T-cell (primary cell): ENCODE measurements at regions not wholly inside any gene's neighbourhood (a gene's known extent, or its start where the extent isn't known, plus 50 kb on each side); places are given as distances from the start of the nearest gene placed in this dataset.

ENCODE experiments used
- ATAC-seq, 4 experiments: fragments of 200-7000 bp in 3 of 4; fragments of 150-1000 bp in 1 of 4; cut with Tn5 transposase; replicated peaks in 1 of 4; 1 replicate in 3 of 4; 2 replicates in 1 of 4; pipeline ENCODE4 v1.10.0; 2021; ENCODE audit warnings: moderate library complexity in 3 of 4, mild to moderate bottlenecking in 2 of 4, moderate number of reproducible peaks in 1 of 4
- CTCF ChIA-PET, 2 donors: fragments of 300-600 bp; sonication (Branson Sonifier 250); formaldehyde crosslinking; loops; one replicate each; lab custom pipeline; 2022; ENCODE audit warnings: antibody characterized with exemption in 2 of 2; lab: Charles Lee
- POLR2A ChIA-PET, 2 donors: fragments of 300-600 bp; sonication (Branson Sonifier 250); formaldehyde crosslinking; loops; one replicate each; lab custom pipeline; 2022; ENCODE audit warnings: antibody characterized with exemption in 2 of 2; lab: Charles Lee
- DNase-seq, 35 experiments: peaks; one replicate each; pipeline versions ENCODE4 v3.0.0 to v3.0.0-alpha.2; 2013 to 2023
- H3K27ac ChIP-seq: one replicate; pipeline ENCODE4 v1.5.1; 2013; ENCODE audit warnings: low read length
- H3K27me3 ChIP-seq, 2 experiments: replicated peaks in 1 of 2; 1 replicate in 1 of 2; 2 replicates in 1 of 2; pipeline versions ENCODE4 v1.6.1 to v1.7.0; 2013; ENCODE audit warnings: low read length in 1 of 2, mixed read lengths in 1 of 2; ENCODE audit not compliant: control insufficient read depth in 2 of 2, insufficient read depth in 2 of 2; ENCODE audit errors: extremely low read depth in 1 of 2
- H3K36me3 ChIP-seq, 2 donors: 1 replicate in 1 of 2; 2 replicates in 1 of 2; pipeline versions ENCODE4 v1.6.1 to v1.7.0; 2013; ENCODE audit warnings: low read length in 1 of 2; ENCODE audit not compliant: control insufficient read depth in 2 of 2, insufficient read depth in 1 of 2; ENCODE audit errors: extremely low read depth in 1 of 2
- H3K4me1 ChIP-seq, 2 experiments: 1 replicate in 1 of 2; 2 replicates in 1 of 2; pipeline versions ENCODE4 v1.6.1 to v1.7.0; 2013; ENCODE audit warnings: low read length in 2 of 2, mixed read lengths in 1 of 2; ENCODE audit not compliant: insufficient read depth in 2 of 2, control insufficient read depth in 1 of 2; ENCODE audit errors: extremely low read depth in 1 of 2
- H3K4me3 ChIP-seq, 2 donors: 1 replicate in 1 of 2; 2 replicates in 1 of 2; pipeline versions ENCODE4 v1.5.1 to v1.7.0; 2013; ENCODE audit warnings: mild to moderate bottlenecking in 2 of 2, low read length in 1 of 2, moderate library complexity in 1 of 2; ENCODE audit not compliant: control insufficient read depth in 1 of 2; ENCODE audit errors: extremely low read depth in 1 of 2
- H3K9me3 ChIP-seq: 2 replicates; pipeline ENCODE4 v1.7.0; 2013
- H3K27ac Mint-ChIP-seq, 2 donors: one replicate each; pipeline ENCODE4 v1.8.0; 2020 to 2021; ENCODE audit warnings: mild to moderate bottlenecking in 2 of 2, mixed read lengths in 2 of 2
- H3K27me3 Mint-ChIP-seq, 2 donors: one replicate each; pipeline ENCODE4 v1.8.0; 2021 to 2022; ENCODE audit warnings: mixed read lengths in 2 of 2
- H3K36me3 Mint-ChIP-seq: one replicate; pipeline ENCODE4 v1.8.0; 2021; ENCODE audit warnings: mixed read lengths
- H3K4me1 Mint-ChIP-seq, 3 donors: one replicate each; pipeline ENCODE4 v1.8.0; 2020 to 2022; ENCODE audit warnings: mixed read lengths in 3 of 3, mild to moderate bottlenecking in 1 of 3
- H3K4me3 Mint-ChIP-seq, 3 donors: one replicate each; pipeline ENCODE4 v1.8.0; 2020 to 2022; ENCODE audit warnings: mild to moderate bottlenecking in 3 of 3, mixed read lengths in 3 of 3, moderate library complexity in 3 of 3
- H3K9me3 Mint-ChIP-seq, 3 donors: one replicate each; pipeline ENCODE4 v1.8.0; 2020 to 2022; ENCODE audit warnings: mixed read lengths in 3 of 3
- WGBS: methylation state at CpG from one replicate; pipeline ENCODE4 v1.1.5; 2013; ENCODE audit warnings: missing lambda C conversion rate; ENCODE audit not compliant: insufficient coverage; 5-methylcytosine and 5-hydroxymethylcytosine counted together

DNA sequence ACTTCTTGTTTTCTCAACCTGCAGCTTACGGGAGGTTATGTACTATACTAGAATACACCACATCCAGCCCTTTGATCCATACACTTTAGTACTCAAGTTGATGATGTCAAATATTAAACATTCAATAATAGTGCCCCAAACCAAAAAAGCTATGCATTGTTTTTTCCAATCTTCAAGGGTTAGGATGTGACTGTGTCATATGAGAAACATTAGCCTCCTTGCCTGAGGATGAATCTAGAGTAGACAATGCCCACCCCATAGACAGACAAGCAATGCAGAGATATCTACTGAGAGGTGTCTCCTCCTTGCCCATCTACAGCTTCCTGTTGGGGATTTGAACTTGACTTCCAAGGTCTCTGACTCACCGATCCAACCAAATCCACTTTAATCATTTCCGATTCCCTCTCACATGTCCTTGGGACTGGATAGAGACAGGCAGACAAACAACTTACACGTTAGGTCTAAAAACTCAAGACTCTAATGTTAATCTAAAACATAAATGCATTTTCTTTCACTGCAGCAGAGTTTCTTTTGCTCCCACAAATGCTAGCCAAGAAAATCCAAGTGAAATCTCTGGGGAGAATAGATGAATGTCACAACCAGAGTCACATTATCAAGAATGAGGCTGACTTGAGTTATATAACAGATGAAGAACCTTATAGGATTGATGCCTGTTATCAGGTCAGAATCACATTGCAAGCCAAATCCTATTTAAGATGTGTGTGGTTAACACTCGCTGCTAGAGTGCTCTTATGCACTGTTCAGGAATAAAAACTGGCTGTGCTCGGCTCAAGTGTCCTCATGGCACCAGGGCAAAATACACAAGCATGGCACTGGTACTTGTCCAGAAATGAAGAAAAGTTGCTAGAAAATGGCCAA, 75.5 kb upstream of the TNFAIP3 start:
- Histone ChIP-seq H3K36me3 (no peaks in the 10 kb centered on the region), H3K4me1 (peaks cover 17 to 25% of the 10 kb centered on the region in 2 experiments), H3K27me3 (no peaks in the 10 kb centered on the region), H3K9me3 (no peaks in the 10 kb centered on the region), H3K27ac (peak overlapping the region; percentile 17), H3K4me3 (no peak overlapping the region)
- Mint-ChIP-seq H3K27ac (peak overlapping the region; percentile 23 to 51), H3K4me3 (peak overlapping the region in 2 of 3 donors; percentile 28 to 48), H3K36me3 (no peaks in the 10 kb centered on the region), H3K4me1 (peaks cover 49 to 64% (median 57%) of the 10 kb centered on the region in 3 donors), H3K27me3 (no peaks in the 10 kb centered on the region), H3K9me3 (no peaks in the 10 kb centered on the region)
- peak in 1 of 4 experiments; percentile 26 for ATAC-seq
- no peak for DNase-seq
- 19% methylated on average over 2 of the region's 6 CpGs for whole genome bisulfite sequencing
- ChIA-PET POLR2A (interaction anchor here (0.5 to 1.6 kb wide), 9 partner anchors 8 to 84 kb away, joined by 3 to 9 read pairs (median 4); partner anchors contain the start of gene TNFAIP3 (in 1 of the 2)), CTCF (interaction anchor here in 1 of 2 donors (1.6 kb wide), 1 partner anchor 8 kb away, joined by 6 read pairs; no protein-coding TSS in a partner anchor)

DNA sequence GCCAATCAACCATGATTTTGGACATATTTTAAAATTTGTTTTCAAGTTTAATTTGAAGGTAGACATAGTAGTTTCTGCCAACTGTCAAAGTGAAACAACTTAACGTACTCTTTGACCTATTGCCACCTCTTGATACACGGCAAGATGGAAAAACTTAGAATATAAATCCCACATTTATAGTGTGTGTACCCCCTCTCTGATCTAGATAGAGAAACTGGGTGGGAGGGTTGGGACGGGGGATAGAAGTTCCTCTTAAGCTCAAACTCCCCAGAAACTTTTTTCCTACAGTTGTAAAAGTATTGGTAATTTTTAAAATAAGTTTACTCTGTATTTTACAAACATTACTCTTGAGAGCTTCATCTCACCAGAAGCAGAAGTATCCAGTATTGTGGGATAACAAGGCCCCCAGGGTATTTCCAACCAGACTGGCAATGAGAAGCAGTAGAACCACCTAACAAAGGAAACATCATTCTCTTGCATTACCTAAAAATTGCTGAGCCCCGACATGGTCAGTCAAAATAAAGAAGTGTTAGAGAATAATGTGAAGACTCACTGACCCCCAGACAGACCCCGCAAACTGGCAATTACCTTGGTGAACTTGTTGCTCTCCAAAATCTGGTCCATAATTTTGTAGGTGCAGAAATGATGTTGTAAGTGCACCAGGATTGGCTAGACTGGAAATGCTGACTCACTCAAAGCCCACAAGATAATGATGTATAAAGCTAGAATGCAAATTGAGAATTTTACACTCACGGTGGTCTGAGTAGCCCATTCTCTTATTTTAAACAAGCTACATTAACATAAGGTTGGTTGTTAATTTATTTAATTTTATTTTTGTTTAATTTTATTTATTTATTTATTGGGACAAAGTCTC, 74.7 kb upstream of the TNFAIP3 start:
- no peaks in the 10 kb centered on the region for H3K27me3 ChIP-seq
- WGBS: no CpG with 5 or more reads among the region's 6 CpGs
- peak overlapping the region; percentile 17 for H3K27ac ChIP-seq
- no peaks in the 10 kb centered on the region for H3K27me3 Mint-ChIP-seq
- H3K4me1 Mint-ChIP-seq: peaks cover 49 to 68% (median 57%) of the 10 kb centered on the region in 3 donors
- ATAC-seq (no peak), DNase-seq (peak in 1 of 35 experiments; percentile 37)
- H3K27ac Mint-ChIP-seq: peak overlapping the region; percentile 23 to 51
- no peaks in the 10 kb centered on the region for H3K9me3 Mint-ChIP-seq
- POLR2A ChIA-PET: interaction anchor here in 1 of 2 donors (0.5 to 1.4 kb wide), 4 partner anchors 31 to 77 kb away, joined by 3 to 6 read pairs (median 4); partner anchors contain the start of gene TNFAIP3
- H3K4me1 ChIP-seq: peaks cover 17 to 25% of the 10 kb centered on the region in 2 experiments
- H3K36me3 ChIP-seq: no peaks in the 10 kb centered on the region
- CTCF ChIA-PET: interaction anchor here in 1 of 2 donors (0.6 kb wide), 2 partner anchors 47 to 448 kb away, joined by 3 read pairs; no protein-coding TSS in a partner anchor
- H3K4me3 Mint-ChIP-seq: peak overlapping the region in 2 of 3 donors; percentile 28 to 48
- H3K4me3 ChIP-seq: no peak overlapping the region
- no peaks in the 10 kb centered on the region for H3K36me3 Mint-ChIP-seq
- H3K9me3 ChIP-seq: no peaks in the 10 kb centered on the region

GRCh38 chr6:137793805-137794515, 73.1 kb upstream of the TNFAIP3 start:
- H3K4me3 Mint-ChIP-seq: no peak overlapping the region
- H3K9me3 Mint-ChIP-seq: no peaks in the 10 kb centered on the region
- Histone ChIP-seq H3K36me3 (no peaks in the 10 kb centered on the region), H3K27me3 (no peaks in the 10 kb centered on the region), H3K4me3 (no peak overlapping the region), H3K4me1 (peaks cover 24 to 33% of the 10 kb centered on the region in 2 experiments), H3K27ac (no peak overlapping the region), H3K9me3 (no peaks in the 10 kb centered on the region)
- DNase-seq: no peak
- no peaks in the 10 kb centered on the region for H3K27me3 Mint-ChIP-seq
- peaks cover 63 to 78% (median 66%) of the 10 kb centered on the region in 3 donors for H3K4me1 Mint-ChIP-seq
- ATAC-seq: no peak
- H3K36me3 Mint-ChIP-seq: no peaks in the 10 kb centered on the region
- H3K27ac Mint-ChIP-seq: peak overlapping the region; percentile 11 to 71
- POLR2A ChIA-PET: interaction anchor here (0.6 to 1.2 kb wide), 3 partner anchors 31 to 93 kb away, joined by 3 to 4 read pairs (median 4); no protein-coding TSS in a partner anchor
- 100% methylated on average over 3 of the region's 8 CpGs for WGBS
- CTCF ChIA-PET: interaction anchor here (0.5 to 0.7 kb wide), 2 partner anchors 65 to 78 kb away, joined by 3 to 4 read pairs; no protein-coding TSS in a partner anchor

DNA sequence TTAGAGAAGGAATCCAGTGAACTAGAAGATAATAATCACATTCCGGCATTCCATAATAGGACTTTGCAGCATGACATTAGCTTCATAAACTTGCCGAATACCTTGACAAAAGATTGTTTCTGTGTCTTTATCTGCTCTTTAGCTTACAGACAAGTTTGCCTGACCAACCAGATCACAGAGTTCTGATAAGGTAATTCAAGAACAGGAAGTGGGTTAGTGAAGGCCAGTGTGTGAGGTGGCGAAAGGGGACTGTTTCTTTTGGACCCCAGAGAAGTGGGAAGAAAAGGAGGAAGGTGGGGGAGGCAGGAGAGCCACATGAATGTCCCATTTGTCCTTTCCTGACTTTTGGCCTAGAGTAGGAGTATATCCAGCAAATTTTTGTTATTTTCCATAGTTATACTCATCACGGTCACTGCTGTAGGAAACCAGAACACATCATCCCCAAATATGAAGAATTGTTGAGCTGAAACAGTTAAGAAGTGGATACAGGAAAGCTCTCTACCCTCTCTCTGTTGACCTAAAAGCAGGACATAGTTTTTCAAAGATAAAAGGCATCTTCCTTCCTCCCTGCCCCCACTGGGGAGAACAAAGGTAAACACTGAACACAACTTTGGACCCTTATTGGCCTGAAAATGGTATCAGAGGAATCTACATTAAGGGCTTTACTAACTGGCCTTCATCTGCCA, 72.4 kb upstream of the TNFAIP3 start:
- H3K9me3 Mint-ChIP-seq: no peaks in the 10 kb centered on the region
- ATAC-seq (no peak), DNase-seq (no peak)
- H3K4me1 Mint-ChIP-seq: peaks cover 68 to 80% (median 70%) of the 10 kb centered on the region in 3 donors
- no peak overlapping the region for H3K4me3 ChIP-seq
- ChIA-PET CTCF (interaction anchor here in 1 of 2 donors (0.7 to 0.8 kb wide), 2 partner anchors 79 to 89 kb away, joined by 3 to 4 read pairs; no protein-coding TSS in a partner anchor), POLR2A (interaction anchor here (0.9 to 1.2 kb wide), 3 partner anchors 72 to 92 kb away, joined by 3 to 4 read pairs (median 3); no protein-coding TSS in a partner anchor)
- no peak overlapping the region for H3K4me3 Mint-ChIP-seq
- H3K36me3 ChIP-seq: no peaks in the 10 kb centered on the region
- H3K27ac Mint-ChIP-seq: peak overlapping the region; percentile 71 to 82
- WGBS: 51% methylated on average over 2 of the region's 4 CpGs
- H3K9me3 ChIP-seq: no peaks in the 10 kb centered on the region
- no peaks in the 10 kb centered on the region for H3K27me3 ChIP-seq
- peaks cover 31 to 40% of the 10 kb centered on the region in 2 experiments for H3K4me1 ChIP-seq
- H3K27ac ChIP-seq: peak overlapping the region; percentile 11
- H3K27me3 Mint-ChIP-seq: no peaks in the 10 kb centered on the region
- no peaks in the 10 kb centered on the region for H3K36me3 Mint-ChIP-seq

- POLR2A ChIA-PET: interaction anchor here in 1 of 2 donors (0.6 to 0.9 kb wide), 2 partner anchors 72 to 95 kb away, joined by 3 read pairs; no protein-coding TSS in a partner anchor
- peaks cover 38 to 41% of the 10 kb centered on the region in 2 experiments for H3K4me1 ChIP-seq
- H3K4me3 ChIP-seq: no peak overlapping the region
- no CpG with 5 or more reads among the region's 3 CpGs for WGBS
- ATAC-seq (peak in 2 of 4 experiments; percentile 23 to 29), DNase-seq (peak in 10 of 35 experiments; percentile 12 to 46 (median 17))
- no peaks in the 10 kb centered on the region for H3K36me3 ChIP-seq
- CTCF ChIA-PET: interaction anchor here (0.7 kb wide), 2 partner anchors 45 to 68 kb away, joined by 3 to 4 read pairs; no protein-coding TSS in a partner anchor
- Mint-ChIP-seq H3K4me3 (no peak overlapping the region), H3K9me3 (no peaks in the 10 kb centered on the region), H3K36me3 (no peaks in the 10 kb centered on the region), H3K27me3 (no peaks in the 10 kb centered on the region), H3K4me1 (peaks cover 68 to 80% (median 70%) of the 10 kb centered on the region in 3 donors), H3K27ac (peak overlapping the region in 1 of 2 donors; percentile 82)
- H3K9me3 ChIP-seq: no peaks in the 10 kb centered on the region
- peak overlapping the region; percentile 11 for H3K27ac ChIP-seq
- no peaks in the 10 kb centered on the region for H3K27me3 ChIP-seq
Observed at GRCh38 chr6:137795501-137795900, 71.6 kb upstream of the TNFAIP3 start.
